Calu3 (cell line): ENCODE measurements at regions not wholly inside any gene's neighbourhood (a gene's known extent, or its start where the extent isn't known, plus 50 kb on each side); places are given as distances from the start of the nearest gene placed in this dataset.
"Not testable (repeated sequence)": the region's sequence is repeated elsewhere in the genome, so short reads cannot be mapped to it uniquely, and the experiment has no call there.

ENCODE experiments used
- BruUV-seq: library from RNA; stranded (reverse); fragments of 400-500 nt; replicated peaks from 2 replicates; lab custom pipeline; 2021; lab: Mats Ljungman, UMichigan
- CTCF ChIA-PET: fragments of 300-600 bp; sonication (Branson Sonifier 250); formaldehyde crosslinking; loops from one replicate; lab custom pipeline; 2022; ENCODE audit warnings: antibody characterized with exemption; lab: Charles Lee
- DNase-seq: peaks from one replicate; pipeline ENCODE4 v3.0.0; 2022
- H3K27ac Mint-ChIP-seq: one replicate; pipeline ENCODE4 v1.8.0; 2022; ENCODE audit warnings: mixed read lengths; ENCODE audit not compliant: unreplicated experiment
- H3K27me3 Mint-ChIP-seq: one replicate; pipeline ENCODE4 v1.8.0; 2022; ENCODE audit warnings: mixed read lengths; ENCODE audit not compliant: unreplicated experiment
- H3K36me3 Mint-ChIP-seq: one replicate; pipeline ENCODE4 v1.8.0; 2022; ENCODE audit warnings: mild to moderate bottlenecking, moderate library complexity, mixed read lengths; ENCODE audit not compliant: insufficient read depth, unreplicated experiment
- H3K4me1 Mint-ChIP-seq: one replicate; pipeline ENCODE4 v1.8.0; 2022; ENCODE audit warnings: mild to moderate bottlenecking, low read depth, mixed read lengths; ENCODE audit not compliant: unreplicated experiment
- H3K4me3 Mint-ChIP-seq: one replicate; pipeline ENCODE4 v1.8.0; 2022; ENCODE audit warnings: mild to moderate bottlenecking, low read depth, moderate library complexity, mixed read lengths; ENCODE audit not compliant: unreplicated experiment
- H3K9me3 Mint-ChIP-seq: one replicate; pipeline ENCODE4 v1.8.0; 2022; ENCODE audit warnings: low read depth, mixed read lengths; ENCODE audit not compliant: unreplicated experiment
- intact Hi-C: fragments of 100-400 bp; cut with micrococcal nuclease; formaldehyde crosslinking; loops from one replicate; pipeline ENCODE4 v1.10.0; 2022; ENCODE audit not compliant: unreplicated experiment
- TF ChIP-seq, protein P1 (sequence below): fragments of 200-600 bp; IDR thresholded peaks from one replicate; pipeline ENCODE4 v1.8.0; 2022; ENCODE audit warnings: antibody characterized with exemption; ENCODE audit not compliant: unreplicated experiment

DNA sequence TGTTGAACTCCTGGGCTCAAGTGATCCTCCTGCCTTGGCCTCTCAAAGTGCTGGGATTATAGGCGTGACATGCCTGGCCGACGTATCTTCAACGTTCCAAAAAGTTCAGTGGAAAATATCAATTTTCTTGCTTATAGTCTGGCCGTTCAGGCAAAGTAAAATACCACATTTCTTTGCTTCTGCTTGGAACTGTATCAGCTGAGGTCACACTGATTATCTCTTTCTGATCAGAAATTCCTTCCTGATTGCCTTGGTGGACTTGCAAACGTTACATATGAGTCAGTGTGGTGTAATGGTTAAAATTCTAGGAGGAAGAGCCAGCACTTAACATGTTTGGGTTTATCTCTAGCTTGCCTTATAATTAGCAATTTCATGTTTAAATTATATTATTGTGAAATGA is 189.5 kb upstream of the VKORC1L1 start:
- BruUV-seq, H3K27ac Mint-ChIP-seq, H3K9me3 Mint-ChIP-seq, DNase-seq, CTCF ChIA-PET, H3K27me3 Mint-ChIP-seq, H3K4me3 Mint-ChIP-seq, H3K36me3 Mint-ChIP-seq, intact Hi-C loops, H3K4me1 Mint-ChIP-seq: not testable (repeated sequence)

DNA sequence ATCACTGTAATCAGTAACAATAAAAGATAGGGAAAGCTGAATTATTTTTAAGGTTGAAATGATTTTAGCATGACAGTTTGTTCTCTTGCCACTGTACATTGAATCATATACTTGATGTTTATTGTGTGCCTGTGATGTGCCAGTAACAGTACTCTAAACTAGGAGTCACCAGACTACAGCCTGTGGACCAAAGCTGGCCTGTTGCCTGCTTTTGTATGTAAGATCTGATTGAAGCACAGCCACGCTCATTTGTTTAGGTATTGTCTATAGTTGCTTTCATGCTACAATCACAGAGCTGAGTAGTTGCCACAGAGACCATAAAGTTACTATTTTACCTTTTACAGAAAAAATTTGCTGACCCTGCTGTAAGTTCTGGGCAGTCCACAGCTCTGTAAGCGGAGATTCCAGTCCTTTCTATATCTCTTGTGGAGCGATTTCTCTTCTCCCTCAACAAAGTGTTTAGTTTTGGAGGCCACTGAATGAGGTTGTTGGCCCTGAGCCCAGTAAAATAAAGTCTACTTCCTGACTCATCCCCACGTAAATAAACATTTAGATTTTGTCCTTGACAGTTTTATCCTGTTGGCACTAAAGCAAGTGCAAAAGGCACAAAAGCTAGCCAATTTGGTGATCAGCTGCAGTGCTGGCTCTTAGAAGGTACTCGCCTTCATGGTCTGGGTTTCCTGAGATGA is 173.7 kb upstream of the VKORC1L1 start:
- H3K4me3 Mint-ChIP-seq, H3K9me3 Mint-ChIP-seq, H3K4me1 Mint-ChIP-seq, BruUV-seq, H3K27ac Mint-ChIP-seq, intact Hi-C loops, DNase-seq, CTCF ChIA-PET, H3K27me3 Mint-ChIP-seq, H3K36me3 Mint-ChIP-seq: not testable (repeated sequence)

DNA sequence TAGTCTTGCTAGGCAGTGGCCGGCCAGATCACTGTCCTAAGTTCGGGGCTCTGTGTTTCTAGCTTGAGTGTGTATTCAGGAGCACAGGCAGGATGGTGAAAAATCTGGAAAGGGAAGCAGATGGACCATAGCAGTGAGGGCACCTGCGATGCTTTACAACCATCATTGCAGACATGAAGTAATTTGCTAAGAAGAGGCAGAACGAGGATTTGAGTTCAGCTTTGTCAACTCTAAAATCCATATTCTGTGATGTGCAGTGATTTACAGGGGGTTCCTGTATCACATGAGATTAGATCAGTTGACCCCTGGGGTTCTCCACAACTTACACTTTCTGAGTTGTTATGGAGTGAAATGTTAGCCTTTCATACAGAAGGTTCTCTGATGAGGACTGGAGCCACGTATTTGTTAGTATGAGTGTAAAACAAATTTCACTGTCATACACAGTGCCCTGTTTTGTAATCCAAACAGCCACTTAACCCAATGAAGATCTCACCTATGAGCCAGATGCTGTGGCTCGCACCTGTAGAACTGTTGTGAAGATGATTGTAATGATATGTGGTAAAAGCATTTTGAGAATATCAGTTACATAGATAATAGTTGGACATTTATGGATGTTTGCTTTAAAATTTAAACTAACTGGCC is 173.0 kb upstream of the VKORC1L1 start:
- CTCF ChIA-PET, H3K27me3 Mint-ChIP-seq, intact Hi-C loops, H3K4me1 Mint-ChIP-seq, H3K36me3 Mint-ChIP-seq, H3K4me3 Mint-ChIP-seq, DNase-seq, H3K27ac Mint-ChIP-seq, BruUV-seq, H3K9me3 Mint-ChIP-seq: not testable (repeated sequence)

DNA sequence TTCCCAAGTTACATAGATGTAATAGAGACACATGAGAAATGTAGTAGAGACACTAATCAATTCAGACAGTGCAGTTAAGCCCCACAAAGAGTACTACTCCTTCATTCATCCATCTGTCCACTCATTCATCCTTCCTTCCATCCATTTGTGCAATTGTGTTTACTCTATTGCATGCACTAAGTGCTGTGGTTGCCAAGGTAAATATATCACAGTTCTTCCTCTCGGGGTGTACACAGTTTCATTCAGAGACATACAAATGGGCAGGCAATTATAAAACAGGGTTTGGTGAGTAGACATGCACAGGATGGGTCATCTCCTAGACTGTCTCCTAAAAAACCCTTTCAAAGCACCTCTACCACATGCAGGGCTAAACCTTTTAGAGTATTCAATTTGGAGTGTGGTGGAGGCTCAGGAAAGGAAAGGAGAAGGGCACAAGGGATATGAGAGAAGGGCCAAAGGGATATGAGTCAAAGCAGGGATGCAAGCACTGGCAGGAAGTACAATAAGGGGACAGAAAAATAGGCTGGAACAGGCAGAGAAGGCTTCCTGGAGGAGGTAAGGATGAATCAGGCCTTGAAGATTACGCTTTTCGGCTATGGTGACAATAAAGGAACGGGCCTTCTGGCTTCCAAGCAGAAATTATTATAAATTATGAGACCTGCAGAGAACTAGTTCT is 153.6 kb upstream of the VKORC1L1 start:
- H3K4me1 Mint-ChIP-seq, H3K36me3 Mint-ChIP-seq, H3K27ac Mint-ChIP-seq, BruUV-seq, H3K4me3 Mint-ChIP-seq, CTCF ChIA-PET, DNase-seq, H3K27me3 Mint-ChIP-seq, H3K9me3 Mint-ChIP-seq, intact Hi-C loops: not testable (repeated sequence)

DNA sequence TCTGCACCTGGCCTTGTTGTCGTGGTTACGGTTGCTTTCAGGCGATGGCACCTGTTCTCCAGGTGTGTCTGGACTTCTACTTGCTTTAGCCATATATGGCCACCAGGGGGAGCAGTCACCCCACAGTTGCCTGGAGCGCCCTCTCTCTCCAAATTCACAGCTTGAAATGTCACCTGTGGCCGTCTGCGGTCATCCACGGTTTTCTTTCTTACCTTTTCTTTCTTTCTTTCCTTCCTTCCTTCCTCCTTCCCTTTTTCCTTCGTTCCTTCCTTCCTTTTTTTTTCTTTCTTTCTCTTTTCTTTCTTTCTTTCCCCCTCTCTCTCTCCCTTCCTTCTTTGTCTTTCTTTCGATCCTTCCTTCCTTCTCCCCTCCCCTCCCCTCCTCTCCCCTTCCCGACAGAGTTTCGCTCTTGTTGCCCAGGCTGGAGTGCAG is 150.5 kb upstream of the VKORC1L1 start:
- H3K4me3 Mint-ChIP-seq = no peak overlapping the region
- no peaks in the 10 kb centered on the region for H3K4me1 Mint-ChIP-seq
- peak; percentile 70 for DNase-seq
- no TSS peak for BruUV-seq
- H3K27me3 Mint-ChIP-seq = no peaks in the 10 kb centered on the region
- TF ChIP-seq, protein P1, sequence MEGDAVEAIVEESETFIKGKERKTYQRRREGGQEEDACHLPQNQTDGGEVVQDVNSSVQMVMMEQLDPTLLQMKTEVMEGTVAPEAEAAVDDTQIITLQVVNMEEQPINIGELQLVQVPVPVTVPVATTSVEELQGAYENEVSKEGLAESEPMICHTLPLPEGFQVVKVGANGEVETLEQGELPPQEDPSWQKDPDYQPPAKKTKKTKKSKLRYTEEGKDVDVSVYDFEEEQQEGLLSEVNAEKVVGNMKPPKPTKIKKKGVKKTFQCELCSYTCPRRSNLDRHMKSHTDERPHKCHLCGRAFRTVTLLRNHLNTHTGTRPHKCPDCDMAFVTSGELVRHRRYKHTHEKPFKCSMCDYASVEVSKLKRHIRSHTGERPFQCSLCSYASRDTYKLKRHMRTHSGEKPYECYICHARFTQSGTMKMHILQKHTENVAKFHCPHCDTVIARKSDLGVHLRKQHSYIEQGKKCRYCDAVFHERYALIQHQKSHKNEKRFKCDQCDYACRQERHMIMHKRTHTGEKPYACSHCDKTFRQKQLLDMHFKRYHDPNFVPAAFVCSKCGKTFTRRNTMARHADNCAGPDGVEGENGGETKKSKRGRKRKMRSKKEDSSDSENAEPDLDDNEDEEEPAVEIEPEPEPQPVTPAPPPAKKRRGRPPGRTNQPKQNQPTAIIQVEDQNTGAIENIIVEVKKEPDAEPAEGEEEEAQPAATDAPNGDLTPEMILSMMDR = peak; percentile 61
- H3K36me3 Mint-ChIP-seq = peaks cover 4% of the 10 kb centered on the region
- intact Hi-C loops = no loop called here
- H3K9me3 Mint-ChIP-seq = no peaks in the 10 kb centered on the region
- H3K27ac Mint-ChIP-seq = peak overlapping the region; percentile 79
- CTCF ChIA-PET = interaction anchor here (0.6 kb wide), 1 partner anchor 506 kb away, joined by 5 read pairs; no protein-coding TSS in a partner anchor

DNA sequence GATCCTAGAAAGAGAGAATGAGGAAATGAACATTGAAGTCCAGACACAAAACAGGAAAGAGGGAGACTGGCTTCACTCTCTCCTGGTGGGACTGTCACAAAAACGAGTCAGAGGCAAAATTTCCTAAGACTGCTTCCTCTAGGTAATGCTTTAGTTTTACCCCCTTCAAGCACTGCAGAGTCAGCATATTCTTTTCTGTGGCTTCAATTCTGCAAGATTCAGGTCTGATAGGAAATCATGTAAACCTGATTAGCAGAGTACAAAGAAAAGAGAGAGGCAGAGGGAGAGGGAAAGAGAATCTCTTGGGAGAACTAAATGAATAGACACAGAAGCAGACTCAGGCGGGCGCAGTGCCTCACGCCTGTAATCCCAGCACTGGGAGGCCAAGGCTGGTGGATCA is 145.7 kb upstream of the VKORC1L1 start:
- H3K4me1 Mint-ChIP-seq, intact Hi-C loops, H3K4me3 Mint-ChIP-seq, H3K9me3 Mint-ChIP-seq, H3K27ac Mint-ChIP-seq, BruUV-seq, H3K27me3 Mint-ChIP-seq, CTCF ChIA-PET, H3K36me3 Mint-ChIP-seq, DNase-seq: not testable (repeated sequence)
